Kidney epithelial cell (primary cell): ENCODE measurements at regions not wholly inside any gene's neighbourhood (a gene's known extent, or its start where the extent isn't known, plus 50 kb on each side); places are given as distances from the start of the nearest gene placed in this dataset.
"Not testable (repeated sequence)": the region's sequence is repeated elsewhere in the genome, so short reads cannot be mapped to it uniquely, and the experiment has no call there.

Experiments used
- DNase-seq: peaks from one replicate; pipeline ENCODE4 v3.0.0-alpha.2; 2010; ENCODE audit warnings: low read depth
- H3K27me3 ChIP-seq: 2 replicates; pipeline ENCODE4 v1.6.0; 2011; ENCODE audit warnings: low read length; ENCODE audit not compliant: control insufficient read depth, insufficient read depth
- H3K36me3 ChIP-seq: 2 replicates; pipeline ENCODE4 v1.5.1; 2011; ENCODE audit warnings: low read length; ENCODE audit not compliant: control insufficient read depth, insufficient read depth
- H3K4me3 ChIP-seq: 2 replicates; pipeline ENCODE4 v1.5.1; 2011; ENCODE audit warnings: low read depth, mild to moderate bottlenecking, control low read depth, low read length
- TF ChIP-seq, protein P1 (sequence below): IDR thresholded peaks from 2 replicates; pipeline ENCODE4 v1.5.1; 2011; ENCODE audit warnings: mild to moderate bottlenecking, moderate library complexity, low read length, control low read depth, inconsistent platforms; ENCODE audit not compliant: insufficient read depth, poor library complexity, severe bottlenecking

DNA sequence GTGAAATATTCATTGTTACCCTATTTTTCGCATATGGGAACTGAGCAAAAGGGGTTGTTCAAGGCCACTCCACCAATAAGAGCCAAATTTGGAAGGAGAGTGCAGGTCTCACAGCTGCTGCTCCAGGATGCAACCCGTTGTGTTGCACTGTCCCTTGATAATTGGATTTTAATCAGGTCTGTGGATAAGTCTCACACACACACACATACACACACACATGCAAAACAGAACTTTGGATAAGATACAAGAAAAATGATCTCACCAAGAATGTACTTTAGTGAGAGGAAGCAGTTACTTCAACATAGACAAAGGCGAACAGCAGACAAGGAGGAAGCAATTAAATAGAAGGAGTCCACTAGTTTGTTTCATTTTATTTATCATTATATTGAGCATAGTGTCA, 127.3 kb upstream of the EDNRB start:
- no peak for DNase-seq
- no peaks in the 10 kb centered on the region for H3K36me3 ChIP-seq
- TF ChIP-seq, protein P1, sequence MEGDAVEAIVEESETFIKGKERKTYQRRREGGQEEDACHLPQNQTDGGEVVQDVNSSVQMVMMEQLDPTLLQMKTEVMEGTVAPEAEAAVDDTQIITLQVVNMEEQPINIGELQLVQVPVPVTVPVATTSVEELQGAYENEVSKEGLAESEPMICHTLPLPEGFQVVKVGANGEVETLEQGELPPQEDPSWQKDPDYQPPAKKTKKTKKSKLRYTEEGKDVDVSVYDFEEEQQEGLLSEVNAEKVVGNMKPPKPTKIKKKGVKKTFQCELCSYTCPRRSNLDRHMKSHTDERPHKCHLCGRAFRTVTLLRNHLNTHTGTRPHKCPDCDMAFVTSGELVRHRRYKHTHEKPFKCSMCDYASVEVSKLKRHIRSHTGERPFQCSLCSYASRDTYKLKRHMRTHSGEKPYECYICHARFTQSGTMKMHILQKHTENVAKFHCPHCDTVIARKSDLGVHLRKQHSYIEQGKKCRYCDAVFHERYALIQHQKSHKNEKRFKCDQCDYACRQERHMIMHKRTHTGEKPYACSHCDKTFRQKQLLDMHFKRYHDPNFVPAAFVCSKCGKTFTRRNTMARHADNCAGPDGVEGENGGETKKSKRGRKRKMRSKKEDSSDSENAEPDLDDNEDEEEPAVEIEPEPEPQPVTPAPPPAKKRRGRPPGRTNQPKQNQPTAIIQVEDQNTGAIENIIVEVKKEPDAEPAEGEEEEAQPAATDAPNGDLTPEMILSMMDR, result no peak
- H3K4me3 ChIP-seq, result no peak overlapping the region
- H3K27me3 ChIP-seq, result no peaks in the 10 kb centered on the region

DNA sequence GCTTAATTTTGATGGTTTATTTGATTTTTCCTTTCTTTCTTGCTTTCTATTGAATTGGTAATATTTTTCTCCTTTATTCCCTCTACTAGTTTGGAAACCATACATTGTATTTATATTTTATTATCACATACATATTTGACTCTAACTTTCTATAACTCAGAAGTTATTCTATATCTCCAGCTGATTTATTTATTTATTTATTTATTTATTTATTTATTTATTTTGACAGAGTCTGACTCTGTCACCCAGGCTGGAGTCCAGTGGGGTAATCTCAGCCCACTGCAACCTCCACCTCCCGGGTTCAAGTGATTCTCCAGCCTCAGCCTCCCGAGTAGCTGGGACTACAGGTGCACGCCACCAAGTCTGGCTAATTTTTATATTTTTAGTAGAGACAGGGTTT, 122.7 kb upstream of the EDNRB start:
- DNase-seq, H3K4me3 ChIP-seq, H3K36me3 ChIP-seq, H3K27me3 ChIP-seq: not testable (repeated sequence)

DNA sequence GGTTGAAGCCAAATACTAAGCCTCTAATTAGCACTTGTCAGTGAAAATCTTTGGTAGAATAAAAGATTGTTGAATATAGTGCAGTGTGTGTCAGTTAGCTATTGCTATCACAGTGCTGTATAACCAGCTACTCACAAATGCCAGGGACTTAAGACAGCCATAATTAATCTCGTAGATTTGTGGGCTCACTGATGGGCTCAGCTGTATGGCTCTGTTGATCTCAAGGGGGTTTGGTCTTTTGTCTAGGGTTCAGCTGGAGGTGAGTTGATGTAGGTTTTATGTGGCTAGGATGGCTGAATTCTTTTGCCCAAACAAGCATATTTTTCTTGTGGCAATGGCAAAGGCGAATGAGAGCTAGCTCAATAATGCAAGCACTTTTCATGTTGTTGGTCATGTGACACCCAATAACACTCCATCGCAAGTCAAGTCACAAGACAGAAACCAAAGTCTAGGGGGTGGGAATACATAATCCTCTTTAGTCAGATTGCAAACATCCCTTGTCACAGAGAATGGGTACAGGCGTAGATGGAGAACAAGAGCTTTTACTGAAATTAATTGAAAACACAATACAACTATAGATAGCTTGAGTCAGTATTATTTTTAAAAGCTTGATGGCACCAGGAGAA, 121.7 kb upstream of the EDNRB start:
- DNase-seq, result no peak
- no peak overlapping the region for H3K4me3 ChIP-seq
- H3K36me3 ChIP-seq, result no peaks in the 10 kb centered on the region
- TF ChIP-seq, protein P1, result no peak
- no peaks in the 10 kb centered on the region for H3K27me3 ChIP-seq

DNA sequence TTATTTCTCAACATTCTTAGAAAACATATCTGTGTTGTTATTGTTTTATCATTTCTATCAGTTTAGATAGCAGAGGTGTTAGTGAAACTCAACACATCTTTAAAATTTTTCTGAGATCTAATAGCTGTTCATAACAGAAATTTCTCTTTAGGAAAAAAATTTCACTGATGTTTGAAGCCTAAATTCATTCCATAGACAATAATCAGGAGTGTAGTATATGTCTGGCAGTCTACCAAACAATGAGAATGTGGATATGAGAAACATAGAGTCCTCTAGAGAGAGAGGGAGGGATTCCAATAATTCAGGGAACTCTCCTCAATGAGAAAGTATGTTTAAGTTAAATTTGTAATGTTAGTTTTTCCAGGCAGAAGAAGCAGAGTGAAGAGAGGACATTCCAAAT, 118.2 kb upstream of the EDNRB start:
- no peak for DNase-seq
- Histone ChIP-seq H3K4me3 (no peak overlapping the region), H3K27me3 (no peaks in the 10 kb centered on the region), H3K36me3 (no peaks in the 10 kb centered on the region)
- TF ChIP-seq, protein P1, result no peak

DNA sequence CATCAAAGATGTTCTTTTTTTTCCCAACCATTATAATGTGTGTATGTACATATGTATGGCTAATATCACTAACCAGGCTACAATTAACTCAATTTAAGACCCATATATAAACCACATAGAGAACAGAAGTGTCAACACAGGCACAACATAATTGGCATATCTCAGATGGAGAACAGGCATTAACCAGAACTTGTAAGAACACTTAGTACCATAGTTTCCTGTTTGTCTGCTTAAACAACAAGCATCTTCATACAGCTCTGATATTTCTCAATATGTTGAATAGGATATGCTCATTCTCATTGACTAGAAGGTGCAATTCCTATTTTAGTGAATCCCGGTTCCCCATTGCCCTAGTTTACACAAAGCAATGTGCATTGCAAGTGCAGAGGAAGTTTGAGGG, 116.9 kb upstream of the EDNRB start:
- TF ChIP-seq, protein P1, result no peak
- Histone ChIP-seq H3K4me3 (no peak overlapping the region), H3K27me3 (no peaks in the 10 kb centered on the region), H3K36me3 (no peaks in the 10 kb centered on the region)
- no peak for DNase-seq

DNA sequence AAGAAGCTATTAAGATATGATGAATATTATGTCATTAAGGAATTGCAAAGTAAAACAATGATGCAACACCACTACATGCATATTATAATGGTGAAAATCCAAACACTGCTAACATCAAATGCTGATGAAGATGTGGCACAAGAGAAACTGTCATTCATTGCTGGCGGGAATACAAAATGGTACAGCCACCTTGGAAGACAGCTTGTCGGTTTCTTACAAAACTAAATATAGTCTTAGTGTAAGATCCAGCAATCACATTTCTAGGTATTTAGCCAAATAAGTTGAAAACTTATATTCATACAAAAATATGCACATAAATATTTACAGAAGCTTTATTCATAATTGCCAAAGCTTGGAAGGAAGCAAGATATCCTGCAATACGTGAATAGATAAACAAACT, 114.9 kb upstream of the EDNRB start:
- Histone ChIP-seq H3K27me3 (no peaks in the 10 kb centered on the region), H3K36me3 (no peaks in the 10 kb centered on the region), H3K4me3 (no peak overlapping the region)
- no peak for DNase-seq
- TF ChIP-seq, protein P1, result no peak
